ENCODE measurements at regions not wholly inside any gene's neighbourhood (a gene's known extent, or its start where the extent isn't known, plus 50 kb on each side); places are given as distances from the start of the nearest gene placed in this dataset.
"Not testable (repeated sequence)": the region's sequence is repeated elsewhere in the genome, so short reads cannot be mapped to it uniquely, and the experiment has no call there.

GRCh38 chrX:79026742-79027141 is 81.6 kb downstream of the P2RY10 start:
- DNase-seq, result not testable (repeated sequence)

GRCh38 chrX:79035421-79035820 is 90.2 kb downstream of the P2RY10 start:
- no peak for DNase-seq

GRCh38 chrX:79036157-79036880 is 91.1 kb downstream of the P2RY10 start:
- DNase-seq, result no peak

DNA sequence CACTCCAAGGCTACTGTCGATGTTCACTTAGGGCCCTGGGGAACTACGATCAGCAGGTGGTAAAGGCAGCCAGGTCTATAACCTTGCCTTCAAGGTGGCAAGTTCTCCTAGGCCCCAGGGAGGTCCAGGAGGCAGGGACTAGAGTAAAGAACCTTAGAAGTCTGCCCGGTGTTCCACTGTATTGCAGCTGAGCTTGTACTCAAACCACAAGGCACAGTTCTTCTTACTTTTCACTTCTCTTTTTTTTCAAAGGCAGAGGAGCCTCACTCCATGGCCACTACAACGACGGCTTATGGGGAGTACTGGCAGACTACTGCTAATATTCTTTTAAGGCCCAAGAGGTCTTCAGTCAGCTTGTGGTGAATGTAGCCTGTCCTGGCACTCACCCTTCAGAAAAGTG is 78.8 kb upstream of the GPR174 start:
- no peak for DNase-seq

DNA sequence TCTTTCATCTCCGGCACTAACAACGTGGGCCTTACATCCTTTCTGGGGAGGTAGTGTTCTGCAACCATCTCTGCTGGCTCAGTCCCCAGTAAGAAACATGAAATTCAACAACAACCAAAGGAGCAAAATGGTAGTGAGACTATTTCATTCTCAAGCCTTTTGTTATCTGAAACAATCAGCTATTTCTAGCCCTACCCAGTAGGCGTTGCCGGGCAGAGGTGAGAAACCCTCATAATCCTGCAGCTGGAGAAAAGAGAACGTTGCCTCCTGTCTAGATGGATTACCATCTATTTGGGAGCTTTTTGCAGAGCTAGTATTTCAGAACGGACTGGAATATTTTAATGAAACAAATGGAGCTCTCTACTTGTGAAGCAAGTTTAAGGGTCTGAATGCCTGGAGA is 66.4 kb upstream of the GPR174 start:
- no peak for DNase-seq

DNA sequence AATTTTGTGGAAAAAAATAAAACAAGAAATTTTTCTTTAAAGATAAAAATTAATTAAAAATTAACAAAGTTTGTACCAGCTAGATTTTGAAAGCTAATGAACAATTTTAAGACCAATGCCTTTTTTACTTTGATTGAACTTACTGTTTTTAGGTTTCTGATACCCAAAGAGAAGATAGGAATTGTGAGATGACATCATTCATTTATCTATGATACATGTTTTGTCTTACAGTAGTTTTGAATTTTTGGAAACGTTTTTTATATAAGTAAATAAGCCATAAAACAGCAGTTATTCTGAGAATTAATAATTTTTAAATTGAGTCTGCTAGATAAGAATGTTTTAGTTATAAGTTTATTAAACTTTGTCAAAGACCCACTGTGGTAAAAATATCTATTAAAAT is 65.0 kb upstream of the GPR174 start:
- DNase-seq, result no peak

DNA sequence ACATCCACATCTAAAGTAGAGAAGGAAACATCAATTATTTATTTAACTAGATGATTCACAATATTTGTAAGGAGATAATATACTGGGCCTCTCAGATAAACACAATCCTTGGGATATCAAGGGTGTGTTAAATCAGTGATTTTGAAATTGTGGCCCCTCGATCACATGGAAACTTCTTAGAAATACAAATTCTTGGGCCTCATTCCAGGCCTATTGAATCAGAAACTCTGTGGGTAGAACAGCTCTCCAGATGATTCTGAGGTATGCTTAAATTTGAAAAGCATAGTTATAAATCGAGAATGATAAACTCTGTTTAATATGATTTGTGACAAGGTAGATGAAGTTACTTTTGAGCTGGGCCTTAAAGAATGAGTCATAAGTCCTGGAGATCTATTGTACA is 64.3 kb upstream of the GPR174 start:
- no peak for DNase-seq

DNA sequence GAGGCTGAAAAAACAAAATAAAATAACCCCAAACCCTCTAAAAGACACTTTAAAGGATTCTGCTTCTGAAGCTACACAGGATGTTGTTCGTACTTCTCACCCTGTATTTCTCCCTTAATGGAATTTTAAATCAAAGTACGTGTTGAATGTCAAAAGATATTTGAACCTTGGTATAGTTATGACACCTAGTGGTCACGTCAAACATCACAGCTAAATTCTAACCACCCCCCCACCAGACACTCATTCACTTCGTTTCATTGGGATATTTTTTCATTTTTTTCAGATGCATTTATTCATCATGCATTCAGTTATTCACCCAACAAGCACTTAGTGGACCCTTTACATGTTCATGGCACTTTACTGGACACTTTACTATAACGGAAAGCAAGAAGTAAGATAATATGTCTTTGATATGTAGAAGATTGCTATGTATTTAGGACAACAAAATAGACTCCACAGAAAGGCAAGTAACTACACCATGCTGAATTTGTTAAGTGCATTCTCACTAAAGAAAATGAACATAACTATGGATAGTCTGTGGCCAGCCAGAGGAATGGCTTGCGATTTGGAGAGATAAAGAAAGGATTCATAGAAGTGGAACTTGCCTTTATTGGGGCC is 62.5 kb upstream of the GPR174 start:
- peak; percentile 74 for DNase-seq

DNA sequence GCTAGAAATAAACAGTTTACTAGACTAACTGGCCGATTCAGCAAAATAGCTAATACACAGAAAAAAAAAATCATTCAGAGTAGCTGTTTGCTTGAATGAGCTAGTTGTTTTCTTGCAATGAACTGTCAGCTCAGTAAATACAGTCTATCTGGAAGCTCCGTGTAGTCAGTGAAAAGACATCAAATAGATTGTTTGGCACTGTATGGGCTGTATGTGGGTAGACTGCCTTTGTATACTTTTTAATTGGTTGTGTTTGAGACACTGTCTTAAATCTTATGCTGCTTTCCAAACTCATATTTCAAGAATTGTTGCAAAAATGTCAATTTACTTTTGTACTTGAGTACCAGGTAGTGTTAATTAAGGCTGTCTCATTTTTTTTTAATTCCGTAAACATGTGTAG is 61.6 kb upstream of the GPR174 start:
- no peak for DNase-seq

- DNase-seq, result no peak
These were observed 59.6 kb upstream of the GPR174 start for GRCh38 chrX:79084923-79085322.

GRCh38 chrX:79089896-79090584 is 54.4 kb upstream of the GPR174 start:
- DNase-seq, result no peak

GRCh38 chrX:79094075-79094832 is 50.2 kb upstream of the GPR174 start:
- no peak for DNase-seq
